GM21381 (cell line): ENCODE measurements at regions not wholly inside any gene's neighbourhood (a gene's known extent, or its start where the extent isn't known, plus 50 kb on each side); places are given as distances from the start of the nearest gene placed in this dataset.
"Not testable (repeated sequence)": the region's sequence is repeated elsewhere in the genome, so short reads cannot be mapped to it uniquely, and the experiment has no call there.

Experiments
- ATAC-seq: cut with Tn5 transposase; IDR thresholded peaks from one replicate; pipeline ENCODE4 v1.9.1; 2021; ENCODE audit warnings: mild to moderate bottlenecking, moderate library complexity; ENCODE audit not compliant: unreplicated experiment

DNA sequence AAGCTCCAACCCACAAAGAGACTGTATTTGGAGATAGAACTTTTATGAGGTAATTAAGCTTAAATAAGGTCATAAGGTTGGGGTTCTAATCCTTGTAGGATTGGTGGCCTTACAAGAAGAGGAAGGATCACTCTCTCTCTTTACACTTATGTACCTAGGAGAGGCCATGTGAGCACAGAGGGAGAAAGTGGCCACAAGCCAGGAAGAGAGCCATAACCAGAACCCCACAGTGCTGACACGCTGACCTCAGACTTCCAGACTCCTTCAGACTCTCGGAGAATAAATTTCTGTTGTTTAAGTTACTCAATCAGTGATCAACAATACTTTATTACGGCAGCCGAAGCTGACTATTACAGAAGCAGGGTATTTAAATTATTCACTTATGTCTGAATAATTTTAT, 430.5 kb upstream of the EPHA7 start:
- no peak for ATAC-seq

GRCh38 chr6:93848031-93848742, 428.8 kb upstream of the EPHA7 start:
- ATAC-seq = no peak

- no peak for ATAC-seq
These were observed 422.8 kb upstream of the EPHA7 start for GRCh38 chr6:93842178-93842577.

GRCh38 chr6:93835451-93836145, 416.2 kb upstream of the EPHA7 start:
- not testable (repeated sequence) for ATAC-seq

DNA sequence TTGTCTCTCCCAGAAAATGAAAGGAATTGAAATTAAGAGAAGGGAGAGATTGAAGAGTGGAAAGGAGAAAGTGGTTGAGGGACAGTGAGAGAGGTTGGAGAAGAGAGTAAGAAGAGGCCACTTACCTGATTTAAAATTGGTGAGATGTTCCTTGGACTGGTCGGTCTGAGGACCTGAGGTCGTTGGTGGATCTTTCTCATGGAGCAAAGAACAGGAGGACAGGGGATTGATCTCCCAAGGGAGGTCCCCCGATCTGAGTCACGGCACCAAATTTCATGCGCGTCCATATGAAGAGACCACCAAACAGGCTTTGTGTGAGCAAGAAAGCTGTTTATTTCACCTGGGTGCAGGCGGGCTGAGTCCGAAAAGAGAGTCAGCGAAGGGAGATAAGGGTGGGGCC, 415.7 kb upstream of the EPHA7 start:
- ATAC-seq = not testable (repeated sequence)

DNA sequence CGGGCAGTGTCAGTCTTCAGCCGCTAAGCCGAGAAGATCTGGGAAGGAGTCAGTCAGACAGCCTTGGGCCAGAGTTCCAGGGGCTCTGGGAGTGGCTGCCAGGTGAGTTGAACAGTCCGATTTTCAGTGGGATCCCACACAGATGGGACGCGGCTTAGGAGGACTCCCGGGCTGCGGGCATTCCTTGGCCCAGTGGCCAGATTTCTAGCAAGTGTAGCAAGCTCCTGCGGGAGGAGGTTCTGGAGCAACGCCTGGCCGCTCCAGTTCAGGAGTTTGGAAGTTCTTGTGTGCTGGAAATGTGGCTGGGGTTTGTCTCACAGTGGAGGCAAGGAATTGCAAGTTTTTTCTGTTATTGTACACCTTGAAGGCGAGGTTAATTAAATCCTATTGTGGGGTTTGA, 414.0 kb upstream of the EPHA7 start:
- not testable (repeated sequence) for ATAC-seq

DNA sequence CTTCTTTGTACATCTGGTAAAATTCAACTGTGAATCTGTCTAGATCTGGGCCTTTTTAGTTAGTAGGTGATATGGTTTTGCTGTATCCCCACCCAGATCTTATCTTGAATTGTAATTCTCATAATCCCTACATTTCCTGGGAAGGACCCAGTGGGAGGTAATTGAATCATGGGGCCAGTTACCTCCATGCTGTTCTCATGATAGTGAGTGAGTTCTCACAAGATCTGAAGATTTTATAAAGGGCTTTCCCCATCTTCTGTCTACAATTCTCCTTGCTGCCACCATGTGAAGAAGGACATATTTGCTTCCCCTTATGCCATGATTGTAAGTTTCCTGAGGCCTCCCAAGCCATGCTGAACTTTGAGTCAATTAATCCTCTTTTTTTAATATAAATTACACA, 410.4 kb upstream of the EPHA7 start:
- ATAC-seq = not testable (repeated sequence)

GRCh38 chr6:93829009-93829408, 409.6 kb upstream of the EPHA7 start:
- ATAC-seq = no peak

- no peak for ATAC-seq
These were observed 409.2 kb upstream of the EPHA7 start for GRCh38 chr6:93828553-93828952.

DNA sequence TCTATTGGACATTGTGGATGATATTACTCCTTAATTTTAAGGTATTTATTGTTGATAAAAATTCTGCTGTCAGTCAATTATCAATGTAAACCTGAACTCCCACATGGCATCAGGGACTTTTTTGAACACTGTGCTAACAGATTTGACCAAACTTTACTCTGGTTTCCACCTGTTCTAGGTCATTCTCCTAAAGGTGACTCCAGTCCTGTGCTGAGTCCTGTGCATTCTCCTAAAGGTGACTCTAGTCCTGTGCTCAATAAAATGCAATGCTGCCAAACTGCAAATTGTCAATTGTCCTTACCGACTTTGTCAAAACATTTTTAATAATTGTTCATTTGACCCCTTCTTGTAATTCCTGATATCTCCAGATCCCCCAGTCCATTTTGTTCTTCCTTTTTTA, 408.4 kb upstream of the EPHA7 start:
- ATAC-seq = no peak

GRCh38 chr6:93825950-93826349, 406.6 kb upstream of the EPHA7 start:
- no peak for ATAC-seq

- ATAC-seq = no peak
These were observed 404.1 kb upstream of the EPHA7 start for GRCh38 chr6:93823489-93823888.

GRCh38 chr6:93822434-93823265, 403.3 kb upstream of the EPHA7 start:
- ATAC-seq = no peak

DNA sequence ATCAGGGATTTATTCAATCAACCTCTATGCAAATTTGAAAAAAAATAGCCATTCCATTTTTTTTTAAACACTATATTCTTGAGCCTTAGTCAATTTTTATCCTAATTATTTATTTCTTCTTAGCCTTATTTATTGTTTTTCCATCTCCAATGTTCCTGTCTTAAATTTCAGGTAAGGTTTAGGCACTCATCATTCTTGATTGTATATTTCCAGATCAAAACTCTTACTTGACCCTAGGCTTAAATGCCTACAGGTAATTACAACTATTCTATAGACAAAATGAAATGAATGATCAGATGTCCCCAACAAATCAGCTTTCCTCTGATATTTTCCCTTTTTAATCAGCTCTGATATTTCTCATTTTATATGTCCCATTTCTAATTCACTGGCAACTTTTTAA, 402.6 kb upstream of the EPHA7 start:
- no peak for ATAC-seq

GRCh38 chr6:93820465-93821082, 401.2 kb upstream of the EPHA7 start:
- ATAC-seq = no peak

DNA sequence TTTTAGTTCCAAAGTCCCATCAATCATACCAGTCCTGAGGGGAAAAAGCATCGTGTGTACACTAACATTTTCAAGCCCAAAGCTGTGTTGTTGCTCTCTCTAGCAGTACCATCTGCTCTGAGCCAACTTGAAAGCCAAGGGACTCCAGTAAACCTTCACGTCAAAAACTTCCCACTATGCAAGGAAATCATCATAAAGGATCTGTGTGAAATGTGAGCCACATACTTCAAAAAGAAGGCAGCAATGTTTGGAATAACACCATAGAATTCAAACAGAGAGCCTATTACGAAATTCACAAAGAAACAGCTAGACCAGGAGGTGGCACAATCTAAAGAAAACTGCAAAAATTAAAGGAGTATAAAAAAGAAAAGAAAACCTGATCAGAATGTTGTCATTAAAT, 399.8 kb upstream of the EPHA7 start:
- ATAC-seq = no peak

- ATAC-seq = no peak
These were observed 398.6 kb upstream of the EPHA7 start for GRCh38 chr6:93817937-93818336.

DNA sequence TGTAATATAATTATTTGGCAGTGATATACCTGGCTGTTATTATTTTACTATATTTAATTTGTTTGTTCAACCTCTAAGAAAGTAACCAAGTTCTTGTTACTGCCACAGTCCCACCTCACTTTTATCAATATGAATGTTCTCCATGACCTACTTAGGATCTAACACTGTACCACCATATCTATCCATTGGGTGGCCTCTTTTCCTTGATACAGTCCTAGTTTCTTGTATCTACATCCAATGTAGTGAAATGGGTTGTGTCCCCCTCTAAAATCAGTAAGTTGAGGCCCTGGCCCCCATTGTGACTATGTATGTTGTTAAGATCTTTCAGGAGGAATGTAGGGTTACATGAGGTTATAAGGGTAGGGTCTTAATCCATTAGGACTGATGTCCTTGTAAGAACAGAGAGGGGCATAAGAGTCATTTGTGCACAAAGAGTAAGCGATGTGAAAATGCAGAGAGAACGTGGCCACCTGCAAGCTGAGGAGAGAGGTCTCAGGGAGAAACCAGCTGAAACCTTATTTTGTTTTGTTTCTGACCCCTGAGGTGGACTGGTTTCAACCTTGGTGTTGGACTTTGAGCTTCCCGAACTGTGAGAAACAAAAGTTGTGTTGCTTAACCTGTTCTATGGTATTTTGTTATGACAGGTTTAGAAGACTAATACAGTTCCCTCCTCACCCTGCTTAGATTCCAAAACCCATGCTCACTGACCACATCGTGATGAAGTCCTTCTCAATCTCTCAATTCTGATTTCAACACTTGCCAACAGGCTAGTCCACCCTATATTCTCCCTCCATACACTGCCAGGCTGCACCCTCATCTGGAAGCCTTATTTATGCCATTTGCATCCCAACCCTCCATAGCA, 387.3 kb upstream of the EPHA7 start:
- ATAC-seq = no peak

- no peak for ATAC-seq
These were observed 381.9 kb upstream of the EPHA7 start for GRCh38 chr6:93801101-93801847.

- ATAC-seq = no peak
These were observed 379.9 kb upstream of the EPHA7 start for GRCh38 chr6:93799226-93799625.
